ENCODE measurements at regions not wholly inside any gene's neighbourhood (a gene's known extent, or its start where the extent isn't known, plus 50 kb on each side); places are given as distances from the start of the nearest gene placed in this dataset.
"Not testable (repeated sequence)": the region's sequence is repeated elsewhere in the genome, so short reads cannot be mapped to it uniquely, and the experiment has no call there.

DNA sequence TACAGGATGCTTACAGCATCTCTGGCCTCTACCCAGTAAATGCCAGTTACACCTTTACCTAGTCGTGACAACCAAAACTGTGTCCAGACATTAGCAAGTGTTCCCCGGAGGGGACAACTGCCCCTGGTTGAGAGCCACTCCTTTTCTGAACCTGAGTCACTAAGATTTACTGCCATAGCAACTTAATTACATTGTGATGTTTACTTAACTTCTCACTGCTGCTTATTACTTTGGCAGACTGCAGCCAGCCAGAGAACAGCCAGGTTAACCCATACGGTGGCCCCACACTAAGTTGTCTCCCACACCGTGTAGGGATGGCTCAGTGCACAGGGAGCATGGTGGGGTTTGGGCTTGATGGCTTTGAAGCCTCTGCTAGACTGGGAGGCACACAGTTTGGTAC lies 204.7 kb upstream of the SULF2 start:
- no peak for DNase-seq

DNA sequence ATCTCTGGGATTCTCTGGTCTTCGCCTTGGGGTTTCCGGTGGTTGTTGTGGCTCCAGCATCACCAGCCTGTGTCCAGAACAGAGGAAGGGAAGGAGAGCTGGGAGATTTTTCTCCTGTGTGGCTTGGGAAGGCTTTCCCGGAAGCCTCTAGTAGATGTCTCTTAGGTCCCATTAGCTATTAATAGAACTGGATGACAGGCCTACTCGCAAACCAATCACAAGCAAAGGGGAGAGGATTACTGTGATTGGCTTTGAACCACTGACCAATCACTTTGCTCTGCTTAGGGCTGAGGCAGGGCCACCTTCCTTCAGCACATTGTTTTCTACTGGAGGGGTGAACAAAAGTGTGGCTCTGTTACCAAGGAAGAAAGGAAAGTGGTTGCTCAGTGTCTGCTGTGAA lies 203.4 kb upstream of the SULF2 start:
- no peak for DNase-seq

- DNase-seq, result no peak
Measured at GRCh38 chr20:47985092-47985850, 200.0 kb upstream of the SULF2 start.

DNA sequence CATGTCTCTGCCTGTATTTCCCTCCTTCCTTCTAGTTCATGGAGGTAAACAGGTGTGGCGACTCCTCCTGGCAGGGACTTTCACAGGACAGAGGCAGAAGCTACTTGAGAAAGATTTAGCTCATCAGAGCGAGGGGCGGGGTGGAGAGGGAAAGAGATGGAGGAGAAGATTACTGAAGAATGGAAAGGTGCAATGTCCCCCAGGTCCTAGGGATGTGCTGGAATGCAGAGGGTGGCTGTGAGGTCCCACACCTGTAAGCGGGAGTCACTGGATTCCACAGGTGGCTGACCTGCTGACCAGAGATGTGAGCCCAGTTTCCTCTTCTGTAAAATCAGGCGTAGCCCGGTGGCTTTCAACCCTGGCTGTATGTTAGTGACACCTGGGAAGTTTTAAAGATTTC lies 199.2 kb upstream of the SULF2 start:
- no peak for DNase-seq

GRCh38 chr20:47983642-47984041 lies 198.4 kb upstream of the SULF2 start:
- not testable (repeated sequence) for DNase-seq

GRCh38 chr20:47982574-47983360 lies 197.5 kb upstream of the SULF2 start:
- DNase-seq, result no peak

DNA sequence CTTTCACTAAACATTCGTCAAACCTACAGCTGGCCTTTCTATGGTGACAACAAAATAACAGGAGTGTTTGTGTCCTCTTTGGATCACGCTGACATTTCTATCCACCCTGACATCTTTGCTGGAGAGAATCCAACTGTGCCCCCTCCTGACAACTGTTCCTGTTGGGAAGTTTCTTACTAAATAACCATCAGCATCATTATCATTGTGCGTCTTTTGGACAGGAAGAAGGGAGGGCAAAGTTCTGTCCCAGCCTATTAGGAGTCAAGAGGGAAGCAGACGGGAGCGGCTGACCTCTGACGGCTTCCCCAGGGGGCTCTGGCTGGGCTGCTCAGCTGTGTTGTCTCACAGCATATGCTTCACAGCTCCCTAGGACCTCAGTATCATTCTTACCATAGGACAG lies 195.9 kb upstream of the SULF2 start:
- no peak for DNase-seq

DNA sequence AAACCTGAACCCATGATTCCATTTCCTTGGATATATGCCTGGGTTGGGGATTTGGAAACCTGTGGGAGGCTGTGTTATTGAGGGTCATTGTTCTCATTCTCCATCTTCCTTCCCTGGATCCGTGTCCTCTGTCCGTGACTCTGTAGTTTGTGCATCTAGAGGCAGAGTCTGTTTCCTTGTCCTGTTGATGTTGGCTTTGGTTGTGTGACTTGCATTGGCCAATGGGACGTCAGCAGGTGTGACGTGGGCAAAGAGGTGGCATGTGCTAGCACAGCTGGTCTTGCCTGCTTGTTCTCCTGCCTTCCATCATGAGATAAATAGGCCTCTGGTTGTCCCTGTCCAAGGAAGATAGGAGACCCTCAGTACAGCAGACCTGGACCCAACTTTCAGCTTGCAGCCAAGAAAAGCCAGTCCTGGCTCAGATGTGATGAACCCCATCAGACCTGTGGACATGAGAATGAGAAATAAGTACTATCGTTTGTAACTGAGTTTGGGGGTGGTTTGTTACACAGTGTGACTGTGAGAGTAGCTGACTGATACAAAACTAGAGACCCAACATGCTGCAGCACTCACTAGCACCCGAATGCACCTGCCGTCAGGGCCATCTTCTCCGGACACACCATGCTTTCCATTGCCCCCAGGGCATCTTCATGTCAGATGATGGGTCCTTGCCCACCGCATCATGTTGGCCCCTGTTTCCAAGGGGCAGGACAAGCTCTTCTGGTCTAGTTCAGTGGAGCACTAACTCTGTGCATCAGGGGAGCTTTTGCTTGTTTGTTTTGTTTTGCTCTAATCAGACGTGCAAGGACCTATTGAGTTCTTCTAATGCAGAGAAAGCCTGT lies 195.3 kb upstream of the SULF2 start:
- DNase-seq, result no peak

DNA sequence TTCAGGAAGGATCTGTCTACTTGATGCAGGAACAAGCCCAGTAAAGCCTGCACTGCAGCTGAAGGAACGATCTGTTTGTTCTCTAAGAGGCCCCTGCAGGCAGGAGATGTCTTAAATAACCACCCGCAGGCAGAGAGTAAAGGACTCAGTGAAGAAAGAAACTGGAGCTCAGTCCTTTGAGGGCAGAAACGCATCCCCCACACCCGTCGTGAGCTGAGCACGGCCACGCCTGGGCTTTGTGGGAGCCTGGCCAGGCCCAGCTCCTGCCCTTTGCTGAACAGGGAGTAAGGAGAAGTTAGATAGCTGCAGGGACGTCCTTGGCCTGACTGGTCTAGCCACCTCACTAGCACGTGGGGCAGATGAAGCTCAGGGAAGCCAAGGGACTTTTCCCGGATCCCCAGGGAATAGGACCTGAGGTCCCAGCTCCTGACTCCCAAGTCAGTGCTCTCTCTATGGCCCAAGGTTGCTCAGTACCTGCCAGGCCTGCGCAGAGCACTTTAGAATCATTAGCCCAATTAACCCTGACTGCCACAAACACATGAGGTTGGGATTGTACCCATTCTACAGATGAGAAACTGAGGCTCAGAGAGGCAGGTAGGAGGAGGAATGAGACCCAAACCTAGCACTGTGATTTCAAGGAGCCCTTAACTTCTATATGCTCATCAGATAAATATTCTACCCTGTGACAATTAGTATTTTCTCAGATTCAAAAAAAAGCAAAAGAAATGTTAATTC lies 194.2 kb upstream of the SULF2 start:
- DNase-seq, result not testable (repeated sequence)

- not testable (repeated sequence) for DNase-seq
Measured at GRCh38 chr20:47978428-47979120, 193.3 kb upstream of the SULF2 start.

DNA sequence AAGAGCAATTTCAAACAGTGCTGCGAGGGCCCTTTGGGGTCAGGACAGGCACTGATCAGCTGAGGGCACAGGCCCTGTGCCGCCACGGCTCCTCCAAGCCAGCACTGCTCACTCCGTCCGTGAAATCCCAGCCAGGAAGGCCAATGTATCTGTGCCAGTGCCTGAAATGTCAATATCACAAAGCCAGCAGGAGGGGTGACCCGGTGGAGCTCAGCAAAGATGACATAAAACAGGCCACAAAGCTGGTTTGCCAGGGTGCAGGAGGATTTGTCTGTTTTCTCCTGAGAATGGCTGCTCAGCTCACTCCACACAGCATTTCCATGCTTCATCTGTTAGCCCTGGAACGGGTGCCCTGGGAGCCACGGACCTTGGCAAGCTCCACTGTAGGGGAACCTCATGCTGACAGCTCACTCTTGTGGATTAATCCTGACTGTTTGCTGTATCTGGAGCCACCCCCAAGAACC lies 192.5 kb upstream of the SULF2 start:
- not testable (repeated sequence) for DNase-seq

GRCh38 chr20:47977017-47977788 lies 191.9 kb upstream of the SULF2 start:
- not testable (repeated sequence) for DNase-seq

DNA sequence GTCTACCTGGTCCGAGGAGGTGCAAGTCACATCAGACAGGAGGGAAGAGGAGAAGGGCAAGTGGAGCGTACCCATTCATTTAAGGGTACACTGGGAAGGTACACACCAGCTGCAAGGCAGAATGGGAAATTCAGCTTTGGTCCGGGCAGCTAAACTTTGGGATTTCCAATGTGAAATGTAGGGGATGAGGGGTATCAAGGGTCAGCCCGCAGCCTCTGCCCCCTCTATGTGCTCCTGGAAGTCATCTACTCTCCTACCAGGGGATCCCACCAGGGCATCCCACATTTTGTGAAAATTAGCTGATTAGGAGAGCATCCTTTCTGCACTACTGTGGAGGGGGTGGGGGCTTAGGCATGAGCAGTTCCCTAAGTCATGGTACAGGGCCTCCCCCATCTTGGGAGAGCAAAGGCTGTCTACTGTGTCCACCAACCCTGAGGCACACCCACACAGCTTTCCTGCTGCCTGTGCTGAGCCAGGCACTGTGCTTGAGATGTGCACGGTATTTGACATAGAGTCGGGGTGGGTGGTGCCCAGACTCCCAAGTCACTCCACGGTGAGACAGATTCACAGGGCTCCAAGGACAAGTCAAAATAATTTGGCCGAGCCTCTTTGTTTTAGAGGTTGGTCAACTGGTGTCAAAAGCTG lies 189.1 kb upstream of the SULF2 start:
- DNase-seq, result no peak

DNA sequence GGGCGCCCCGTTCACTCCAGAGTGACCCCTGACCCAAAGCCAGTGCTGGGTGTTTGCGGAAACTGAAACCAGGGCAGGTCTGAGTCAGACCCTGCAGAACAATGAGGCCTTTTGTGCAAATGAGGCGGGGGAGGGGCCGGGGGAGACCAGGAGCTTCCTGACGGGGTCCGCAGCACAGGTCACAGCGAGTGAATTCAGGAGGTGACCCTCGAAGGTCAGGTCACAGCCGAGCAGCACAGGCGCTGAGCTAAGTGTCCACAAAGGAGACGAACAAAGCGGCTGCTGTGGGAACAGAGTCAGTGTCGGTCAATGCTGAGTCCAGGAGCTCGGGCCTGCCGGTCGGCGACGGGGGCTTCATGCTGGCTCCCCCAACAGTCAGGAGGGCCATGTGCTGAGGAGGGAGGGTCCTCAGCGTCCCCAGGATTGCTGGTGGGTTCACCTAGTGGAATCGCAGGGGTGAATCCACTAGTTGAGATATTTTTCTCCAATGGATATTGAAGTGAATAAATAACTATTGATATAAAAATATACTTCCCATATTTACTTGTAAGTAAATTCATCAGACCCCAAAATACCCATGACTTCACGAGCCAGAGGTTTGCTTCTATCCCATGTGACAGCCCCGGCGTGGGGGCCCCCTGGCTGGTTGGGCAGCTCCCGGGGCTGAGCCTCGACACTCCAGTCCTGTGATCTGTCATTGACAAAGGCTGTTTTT lies 188.4 kb upstream of the SULF2 start:
- DNase-seq, result no peak

GRCh38 chr20:47972916-47973309 lies 187.6 kb upstream of the SULF2 start:
- DNase-seq, result no peak

GRCh38 chr20:47972297-47972915 lies 187.1 kb upstream of the SULF2 start:
- DNase-seq, result not testable (repeated sequence)

- no peak for DNase-seq
Measured at GRCh38 chr20:47971058-47971791, 185.9 kb upstream of the SULF2 start.
